GM12878 (cell line): ENCODE measurements at regions not wholly inside any gene's neighbourhood (a gene's known extent, or its start where the extent isn't known, plus 50 kb on each side); places are given as distances from the start of the nearest gene placed in this dataset.

ENCODE experiments used
- ASH2L ChIP-seq: fragments of 300-600, 200-600 bp; sonication (generic); IDR thresholded peaks from 2 replicates; pipeline ENCODE4 v1.6.1; 2017; ENCODE audit warnings: low read depth, mild to moderate bottlenecking, borderline replicate concordance
- ATF3 ChIP-seq: IDR thresholded peaks from 2 replicates; pipeline ENCODE4 v1.6.1; 2011; ENCODE audit warnings: low read depth, mild to moderate bottlenecking, low read length, moderate library complexity, borderline replicate concordance; ENCODE audit errors: extremely low read depth
- BMI1 ChIP-seq: fragments of 450-650 bp; IDR thresholded peaks from 2 replicates; pipeline ENCODE4 v1.6.1; 2016; ENCODE audit warnings: mild to moderate bottlenecking, moderate library complexity, borderline replicate concordance
- CBX3 ChIP-seq: fragments of 200-600 bp; sonication (generic); IDR thresholded peaks from 2 replicates; pipeline ENCODE4 v1.6.1; 2016; ENCODE audit warnings: low read depth, borderline replicate concordance
- CBX5 ChIP-seq: sonication (generic); IDR thresholded peaks from 2 replicates; pipeline ENCODE4 v1.6.1; 2016; ENCODE audit warnings: low read depth, moderate library complexity, mild to moderate bottlenecking, inconsistent platforms
- CREM ChIP-seq: IDR thresholded peaks from 2 replicates; pipeline ENCODE4 v1.6.1; 2014; ENCODE audit warnings: antibody characterized with exemption, low read depth
- LARP7 ChIP-seq: fragments of 450-650 bp; IDR thresholded peaks from 2 replicates; pipeline ENCODE4 v1.6.1; 2017; ENCODE audit warnings: mild to moderate bottlenecking
- MEF2B ChIP-seq: fragments of 450-650 bp; IDR thresholded peaks from 2 replicates; pipeline ENCODE4 v1.6.1; 2018; ENCODE audit warnings: mild to moderate bottlenecking, moderate library complexity; ENCODE audit not compliant: partially characterized antibody, poor library complexity, severe bottlenecking
- PBX3 ChIP-seq: IDR thresholded peaks from 2 replicates; pipeline ENCODE4 v1.6.1; 2011; ENCODE audit warnings: mild to moderate bottlenecking, low read depth, low read length, moderate library complexity; ENCODE audit not compliant: insufficient replicate concordance
- POU2F2 ChIP-seq: IDR thresholded peaks from 3 replicates; pipeline ENCODE4 v1.6.1; 2011; ENCODE audit warnings: low read depth, mild to moderate bottlenecking, low read length, borderline replicate concordance
- RBBP5 ChIP-seq: fragments of 200-600 bp; sonication (generic); conservative IDR thresholded peaks from 2 replicates; pipeline ENCODE4 v1.6.1; 2016
- SRF ChIP-seq, 2 experiments: IDR thresholded peaks; 2 replicates each; pipeline ENCODE4 v1.6.1; 2011; ENCODE audit warnings: low read depth in 2 of 2, low read length in 2 of 2, mild to moderate bottlenecking in 1 of 2, moderate library complexity in 1 of 2
- USF1 ChIP-seq: IDR thresholded peaks from 2 replicates; pipeline ENCODE4 v1.6.1; 2011; ENCODE audit warnings: borderline replicate concordance, low read depth, mild to moderate bottlenecking, moderate library complexity, mixed read lengths, low read length; ENCODE audit not compliant: insufficient read depth; ENCODE audit errors: extremely low read length
- TF ChIP-seq, protein P1 (sequence below): IDR thresholded peaks from 2 replicates; pipeline ENCODE4 v1.6.1; 2012; ENCODE audit warnings: mild to moderate bottlenecking, low read depth, low read length
- TF ChIP-seq, protein P2 (sequence below): fragments of 450-650 bp; IDR thresholded peaks from 2 replicates; pipeline ENCODE4 v1.6.1; 2018; ENCODE audit warnings: borderline replicate concordance, mild to moderate bottlenecking; ENCODE audit not compliant: partially characterized antibody
- TF ChIP-seq, protein P3 (sequence below): IDR thresholded peaks from 2 replicates; pipeline ENCODE4 v1.6.1; 2012; ENCODE audit warnings: improper control_type of control experiment, low read depth, low read length; ENCODE audit not compliant: insufficient replicate concordance

GRCh38 chr4:141497627-141498026 lies 138.8 kb upstream of the IL15 start (continued):
- TF ChIP-seq, protein P1, sequence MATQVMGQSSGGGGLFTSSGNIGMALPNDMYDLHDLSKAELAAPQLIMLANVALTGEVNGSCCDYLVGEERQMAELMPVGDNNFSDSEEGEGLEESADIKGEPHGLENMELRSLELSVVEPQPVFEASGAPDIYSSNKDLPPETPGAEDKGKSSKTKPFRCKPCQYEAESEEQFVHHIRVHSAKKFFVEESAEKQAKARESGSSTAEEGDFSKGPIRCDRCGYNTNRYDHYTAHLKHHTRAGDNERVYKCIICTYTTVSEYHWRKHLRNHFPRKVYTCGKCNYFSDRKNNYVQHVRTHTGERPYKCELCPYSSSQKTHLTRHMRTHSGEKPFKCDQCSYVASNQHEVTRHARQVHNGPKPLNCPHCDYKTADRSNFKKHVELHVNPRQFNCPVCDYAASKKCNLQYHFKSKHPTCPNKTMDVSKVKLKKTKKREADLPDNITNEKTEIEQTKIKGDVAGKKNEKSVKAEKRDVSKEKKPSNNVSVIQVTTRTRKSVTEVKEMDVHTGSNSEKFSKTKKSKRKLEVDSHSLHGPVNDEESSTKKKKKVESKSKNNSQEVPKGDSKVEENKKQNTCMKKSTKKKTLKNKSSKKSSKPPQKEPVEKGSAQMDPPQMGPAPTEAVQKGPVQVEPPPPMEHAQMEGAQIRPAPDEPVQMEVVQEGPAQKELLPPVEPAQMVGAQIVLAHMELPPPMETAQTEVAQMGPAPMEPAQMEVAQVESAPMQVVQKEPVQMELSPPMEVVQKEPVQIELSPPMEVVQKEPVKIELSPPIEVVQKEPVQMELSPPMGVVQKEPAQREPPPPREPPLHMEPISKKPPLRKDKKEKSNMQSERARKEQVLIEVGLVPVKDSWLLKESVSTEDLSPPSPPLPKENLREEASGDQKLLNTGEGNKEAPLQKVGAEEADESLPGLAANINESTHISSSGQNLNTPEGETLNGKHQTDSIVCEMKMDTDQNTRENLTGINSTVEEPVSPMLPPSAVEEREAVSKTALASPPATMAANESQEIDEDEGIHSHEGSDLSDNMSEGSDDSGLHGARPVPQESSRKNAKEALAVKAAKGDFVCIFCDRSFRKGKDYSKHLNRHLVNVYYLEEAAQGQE: no peak
- no peak for TF ChIP-seq POU2F2
- no peak for TF ChIP-seq PBX3
- no peak for TF ChIP-seq MEF2B
- TF ChIP-seq, protein P2, sequence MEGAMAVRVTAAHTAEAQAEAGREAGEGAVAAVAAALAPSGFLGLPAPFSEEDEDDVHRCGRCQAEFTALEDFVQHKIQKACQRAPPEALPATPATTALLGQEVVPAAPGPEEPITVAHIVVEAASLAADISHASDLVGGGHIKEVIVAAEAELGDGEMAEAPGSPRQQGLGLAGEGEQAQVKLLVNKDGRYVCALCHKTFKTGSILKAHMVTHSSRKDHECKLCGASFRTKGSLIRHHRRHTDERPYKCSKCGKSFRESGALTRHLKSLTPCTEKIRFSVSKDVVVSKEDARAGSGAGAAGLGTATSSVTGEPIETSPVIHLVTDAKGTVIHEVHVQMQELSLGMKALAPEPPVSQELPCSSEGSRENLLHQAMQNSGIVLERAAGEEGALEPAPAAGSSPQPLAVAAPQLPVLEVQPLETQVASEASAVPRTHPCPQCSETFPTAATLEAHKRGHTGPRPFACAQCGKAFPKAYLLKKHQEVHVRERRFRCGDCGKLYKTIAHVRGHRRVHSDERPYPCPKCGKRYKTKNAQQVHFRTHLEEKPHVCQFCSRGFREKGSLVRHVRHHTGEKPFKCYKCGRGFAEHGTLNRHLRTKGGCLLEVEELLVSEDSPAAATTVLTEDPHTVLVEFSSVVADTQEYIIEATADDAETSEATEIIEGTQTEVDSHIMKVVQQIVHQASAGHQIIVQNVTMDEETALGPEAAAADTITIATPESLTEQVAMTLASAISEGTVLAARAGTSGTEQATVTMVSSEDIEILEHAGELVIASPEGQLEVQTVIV: no peak
- TF ChIP-seq CREM: 0 out of 2 replicates have a peak, but pooled peaks have one; percentile 18
- no peak for TF ChIP-seq CBX5
- no peak for TF ChIP-seq LARP7
- no peak for TF ChIP-seq BMI1
- no peak for TF ChIP-seq ATF3
- no peak for TF ChIP-seq ASH2L
- no peak for TF ChIP-seq CBX3
- no peak for TF ChIP-seq USF1
- no peak for TF ChIP-seq RBBP5
- TF ChIP-seq SRF (IDR thresholded peaks at IDR 0.05; ENCODE audit: low read depth in 2 of 2, low read length in 2 of 2): no peak
- TF ChIP-seq, protein P3, sequence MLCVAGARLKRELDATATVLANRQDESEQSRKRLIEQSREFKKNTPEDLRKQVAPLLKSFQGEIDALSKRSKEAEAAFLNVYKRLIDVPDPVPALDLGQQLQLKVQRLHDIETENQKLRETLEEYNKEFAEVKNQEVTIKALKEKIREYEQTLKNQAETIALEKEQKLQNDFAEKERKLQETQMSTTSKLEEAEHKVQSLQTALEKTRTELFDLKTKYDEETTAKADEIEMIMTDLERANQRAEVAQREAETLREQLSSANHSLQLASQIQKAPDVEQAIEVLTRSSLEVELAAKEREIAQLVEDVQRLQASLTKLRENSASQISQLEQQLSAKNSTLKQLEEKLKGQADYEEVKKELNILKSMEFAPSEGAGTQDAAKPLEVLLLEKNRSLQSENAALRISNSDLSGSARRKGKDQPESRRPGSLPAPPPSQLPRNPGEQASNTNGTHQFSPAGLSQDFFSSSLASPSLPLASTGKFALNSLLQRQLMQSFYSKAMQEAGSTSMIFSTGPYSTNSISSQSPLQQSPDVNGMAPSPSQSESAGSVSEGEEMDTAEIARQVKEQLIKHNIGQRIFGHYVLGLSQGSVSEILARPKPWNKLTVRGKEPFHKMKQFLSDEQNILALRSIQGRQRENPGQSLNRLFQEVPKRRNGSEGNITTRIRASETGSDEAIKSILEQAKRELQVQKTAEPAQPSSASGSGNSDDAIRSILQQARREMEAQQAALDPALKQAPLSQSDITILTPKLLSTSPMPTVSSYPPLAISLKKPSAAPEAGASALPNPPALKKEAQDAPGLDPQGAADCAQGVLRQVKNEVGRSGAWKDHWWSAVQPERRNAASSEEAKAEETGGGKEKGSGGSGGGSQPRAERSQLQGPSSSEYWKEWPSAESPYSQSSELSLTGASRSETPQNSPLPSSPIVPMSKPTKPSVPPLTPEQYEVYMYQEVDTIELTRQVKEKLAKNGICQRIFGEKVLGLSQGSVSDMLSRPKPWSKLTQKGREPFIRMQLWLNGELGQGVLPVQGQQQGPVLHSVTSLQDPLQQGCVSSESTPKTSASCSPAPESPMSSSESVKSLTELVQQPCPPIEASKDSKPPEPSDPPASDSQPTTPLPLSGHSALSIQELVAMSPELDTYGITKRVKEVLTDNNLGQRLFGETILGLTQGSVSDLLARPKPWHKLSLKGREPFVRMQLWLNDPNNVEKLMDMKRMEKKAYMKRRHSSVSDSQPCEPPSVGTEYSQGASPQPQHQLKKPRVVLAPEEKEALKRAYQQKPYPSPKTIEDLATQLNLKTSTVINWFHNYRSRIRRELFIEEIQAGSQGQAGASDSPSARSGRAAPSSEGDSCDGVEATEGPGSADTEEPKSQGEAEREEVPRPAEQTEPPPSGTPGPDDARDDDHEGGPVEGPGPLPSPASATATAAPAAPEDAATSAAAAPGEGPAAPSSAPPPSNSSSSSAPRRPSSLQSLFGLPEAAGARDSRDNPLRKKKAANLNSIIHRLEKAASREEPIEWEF: no peak
